GM12892 (cell line): ENCODE measurements at regions not wholly inside any gene's neighbourhood (a gene's known extent, or its start where the extent isn't known, plus 50 kb on each side); places are given as distances from the start of the nearest gene placed in this dataset.

Experiments
- POLR2A ChIP-seq: IDR thresholded peaks from 2 replicates; pipeline ENCODE4 v1.6.1; 2011; ENCODE audit warnings: low read depth, low read length, control low read depth
- TAF1 ChIP-seq: IDR thresholded peaks from 2 replicates; pipeline ENCODE4 v1.6.1; 2011; ENCODE audit warnings: low read depth, mild to moderate bottlenecking, control low read depth, low read length, borderline replicate concordance

- TF ChIP-seq POLR2A = no peak
- TF ChIP-seq TAF1 = no peak
Measured at GRCh38 chr1:222283147-222283768, 264.6 kb downstream of the HHIPL2 start.
